A549 (cell line): ENCODE measurements at regions not wholly inside any gene's neighbourhood (a gene's known extent, or its start where the extent isn't known, plus 50 kb on each side); places are given as distances from the start of the nearest gene placed in this dataset.

Experiments
- CBX8 ChIP-seq: fragments of 200-600 bp; sonication (generic); IDR thresholded peaks from 2 replicates; pipeline ENCODE4 v1.6.1; 2016
- CEBPB ChIP-seq, 2 experiments: fragments of >200 bp in 1 of 2; sonication (Bioruptor Twin) in 1 of 2; formaldehyde crosslinking in 1 of 2; IDR thresholded peaks; 2 replicates each; pipeline ENCODE4 v1.6.1; 2012 to 2016
- CTCF ChIP-seq: fragments of >200 bp; sonication (Bioruptor Twin); formaldehyde crosslinking; IDR thresholded peaks from 3 replicates; pipeline ENCODE4 v1.5.1; 2016
- HDAC2 ChIP-seq: fragments of 200-600 bp; sonication (generic); IDR thresholded peaks from 2 replicates; pipeline ENCODE4 v1.6.1; 2016
- HOXB13 ChIP-seq: fragments of 250-450 bp; sonication (Bioruptor Pico); IDR thresholded peaks from 2 replicates; pipeline ENCODE4 v1.5.0; 2020; ENCODE audit warnings: low read depth, mild to moderate bottlenecking, moderate library complexity
- HOXB5 ChIP-seq: fragments of 250-450 bp; sonication (Bioruptor Pico); IDR thresholded peaks from 2 replicates; pipeline ENCODE4 v1.5.0; 2020; ENCODE audit warnings: mild to moderate bottlenecking, moderate library complexity
- JUN ChIP-seq, 2 experiments: fragments of >200 bp; sonication (Bioruptor Twin); formaldehyde crosslinking; IDR thresholded peaks; 2 replicates in 1 of 2; 3 replicates in 1 of 2; pipeline ENCODE4 v1.6.1; 2016 to 2017
- KDM1A ChIP-seq: fragments of 200-600 bp; sonication (generic); IDR thresholded peaks from 2 replicates; pipeline ENCODE4 v1.6.1; 2016; ENCODE audit warnings: low read depth, mild to moderate bottlenecking
- MAZ ChIP-seq: fragments of 150-350 bp; IDR thresholded peaks from 2 replicates; pipeline ENCODE4 v1.6.1; 2014; ENCODE audit warnings: antibody characterized with exemption, low read depth, low read length, borderline replicate concordance
- NR3C1 ChIP-seq: fragments of >200 bp; sonication (Bioruptor Twin); formaldehyde crosslinking; IDR thresholded peaks from 3 replicates; pipeline ENCODE4 v1.6.1; 2017
- POLR2A ChIP-seq: IDR thresholded peaks from 2 replicates; pipeline ENCODE4 v1.6.1; 2012; ENCODE audit warnings: mild to moderate bottlenecking, low read length
- RCOR1 ChIP-seq: fragments of 150-350 bp; IDR thresholded peaks from 2 replicates; pipeline ENCODE4 v1.6.1; 2014; ENCODE audit warnings: antibody characterized with exemption, low read length, low read depth
- RNF2 ChIP-seq: fragments of 200-600 bp; sonication (generic); IDR thresholded peaks from 2 replicates; pipeline ENCODE4 v1.6.1; 2016; ENCODE audit warnings: low read depth, mild to moderate bottlenecking, antibody characterized with exemption, moderate library complexity, borderline replicate concordance

GRCh38 chr13:47033216-47033615 lies 136.4 kb upstream of the HTR2A start:
- TF ChIP-seq HOXB13 (CRISPR knock-in tag) = no peak
- TF ChIP-seq RCOR1 = no peak
- no peak for TF ChIP-seq HDAC2
- no peak for TF ChIP-seq CTCF
- no peak for TF ChIP-seq NR3C1
- TF ChIP-seq HOXB5 = no peak
- TF ChIP-seq RNF2 = no peak
- no peak for TF ChIP-seq CEBPB (IDR thresholded peaks at IDR 0.05)
- TF ChIP-seq CBX8 = no peak
- no peak for TF ChIP-seq JUN (IDR thresholded peaks at IDR 0.05)
- TF ChIP-seq POLR2A = no peak
- no peak for TF ChIP-seq KDM1A
- no peak for TF ChIP-seq MAZ
